ENCODE measurements at regions not wholly inside any gene's neighbourhood (a gene's known extent, or its start where the extent isn't known, plus 50 kb on each side); places are given as distances from the start of the nearest gene placed in this dataset.

- TF ChIP-seq CTCF (IDR thresholded peaks at IDR 0.05) (no peak), RAD21 (IDR thresholded peaks at IDR 0.05; ENCODE audit: low read length) (no peak), NRF1 (IDR thresholded peaks at IDR 0.05; ENCODE audit: low read depth, low read length) (no peak)
Observed at GRCh38 chr1:232221802-232222499, 408.0 kb downstream of the SIPA1L2 start.

All from SK-N-SH (cell line).